NCI-H446 treated with DMSO at 0.1 percent for 48 hours (cell line): ENCODE measurements at regions not wholly inside any gene's neighbourhood (a gene's known extent, or its start where the extent isn't known, plus 50 kb on each side); places are given as distances from the start of the nearest gene placed in this dataset.

Experiments used
- DNase-seq: peaks from one replicate; lab custom pipeline; 2025; lab: John Stamatoyannopoulos, UW

DNA sequence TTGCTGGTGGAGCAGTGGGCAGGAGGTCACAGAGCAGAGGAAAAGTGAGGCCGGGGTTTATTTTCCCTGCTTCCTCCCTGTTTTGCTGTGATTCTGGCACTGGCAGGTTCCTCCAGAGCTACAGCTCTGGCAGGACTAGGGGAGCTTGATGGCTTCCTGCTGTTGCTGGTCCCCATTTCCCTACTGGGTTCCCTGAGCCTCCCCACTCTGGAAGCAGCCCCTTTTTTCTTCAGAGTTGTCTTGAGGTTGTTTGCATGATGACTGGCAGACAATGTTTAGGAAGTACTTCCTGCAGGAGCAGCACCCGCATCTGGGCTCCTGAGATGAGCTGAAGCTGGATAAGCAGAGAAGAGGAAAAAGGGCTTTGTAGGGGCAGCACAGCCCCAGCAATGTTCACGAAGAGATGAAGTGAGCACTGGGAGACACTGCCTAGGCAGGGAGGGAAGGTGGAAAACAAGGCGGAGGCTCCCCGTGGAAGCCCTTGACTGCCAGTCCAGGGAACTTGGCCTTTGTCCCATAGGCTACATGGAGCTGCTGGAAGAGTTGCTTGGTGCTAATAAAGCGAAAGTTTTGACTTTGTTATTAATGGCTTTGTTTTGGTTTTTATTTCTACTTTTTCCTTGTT, 126.9 kb downstream of the SLC38A6 start:
- no peak for DNase-seq

DNA sequence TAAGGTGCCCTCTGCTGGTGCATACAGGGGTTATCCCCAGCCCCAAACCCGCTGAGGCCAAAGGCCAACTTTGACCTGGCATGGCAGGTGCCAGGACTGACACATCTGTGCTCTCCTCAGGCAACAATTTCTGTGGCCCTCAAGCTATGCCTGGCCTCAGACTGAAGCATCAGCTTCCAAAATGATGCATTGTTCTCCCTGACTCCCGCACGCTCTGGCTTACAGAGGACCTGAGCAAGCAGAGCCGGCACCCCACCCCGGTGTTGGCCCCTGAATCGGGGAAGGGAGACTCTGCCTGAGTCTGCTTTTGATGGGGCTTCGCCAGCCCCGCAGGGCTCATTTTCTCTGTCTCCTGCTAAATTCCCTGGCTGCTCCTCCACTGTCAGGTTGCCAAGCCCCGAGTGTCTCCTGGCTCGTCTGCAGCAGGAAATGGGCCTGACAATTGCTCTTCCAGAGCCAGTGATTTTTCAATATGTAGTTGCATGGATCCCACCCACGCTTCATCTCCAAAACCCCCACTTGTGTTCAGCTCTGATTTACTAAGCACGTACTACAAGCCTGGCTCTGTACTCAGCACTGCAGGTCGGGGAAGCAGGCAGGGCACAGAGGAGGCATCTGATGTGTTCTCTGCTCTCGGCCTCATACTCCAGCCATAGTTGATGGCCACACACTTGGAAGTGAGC, 126.1 kb downstream of the SLC38A6 start:
- DNase-seq = no peak

DNA sequence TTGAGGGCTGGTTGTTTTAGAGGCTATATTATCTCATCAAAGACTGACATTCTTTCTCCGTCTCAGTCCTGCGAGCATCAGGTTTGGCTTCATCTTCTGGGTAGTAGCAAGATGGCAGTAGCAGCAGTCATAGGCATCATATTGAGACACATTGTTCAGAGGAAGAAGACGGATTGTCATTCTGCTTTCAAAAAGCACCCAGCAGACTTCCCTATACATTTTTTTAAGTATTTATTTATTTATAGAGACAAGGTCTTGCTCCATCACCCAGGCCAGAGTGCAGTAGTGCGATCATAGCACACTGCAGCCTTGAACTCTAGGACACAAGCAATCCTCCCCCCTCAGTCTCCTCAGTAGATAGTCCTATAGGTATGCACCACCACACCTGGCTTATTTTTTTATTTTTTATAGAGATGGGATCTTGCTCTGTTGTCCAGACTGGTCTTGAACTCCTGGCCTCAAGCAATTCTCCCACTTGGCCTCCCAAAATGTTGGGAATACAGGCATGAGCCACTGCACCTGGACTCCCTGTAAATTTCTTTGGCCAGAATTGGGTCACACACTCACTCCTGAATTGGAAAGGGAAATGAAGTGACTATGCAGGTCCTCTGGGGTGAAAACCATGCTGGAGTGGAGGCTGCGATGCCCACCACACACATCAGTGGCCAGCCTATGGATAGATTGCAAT, 125.4 kb downstream of the SLC38A6 start:
- DNase-seq = no peak

DNA sequence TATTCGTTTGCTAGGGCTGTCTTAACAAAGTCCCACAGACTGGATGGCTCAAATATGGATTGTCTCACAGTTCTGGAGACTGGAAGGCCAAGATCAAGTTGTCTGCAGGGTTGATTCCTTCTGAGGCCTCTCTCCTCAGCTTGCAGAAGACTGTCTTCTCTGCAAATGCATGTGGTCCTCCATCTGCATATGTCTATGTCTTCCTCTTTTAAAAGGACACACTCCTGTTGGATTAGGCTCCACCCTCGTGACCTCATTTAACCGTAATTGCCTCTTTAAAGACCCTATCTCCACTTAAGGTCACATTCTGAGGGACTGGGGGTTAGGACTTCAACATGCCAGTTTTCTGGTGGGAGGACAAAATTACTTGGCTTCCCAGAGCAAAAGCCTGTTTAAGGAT, 123.3 kb downstream of the SLC38A6 start:
- no peak for DNase-seq

DNA sequence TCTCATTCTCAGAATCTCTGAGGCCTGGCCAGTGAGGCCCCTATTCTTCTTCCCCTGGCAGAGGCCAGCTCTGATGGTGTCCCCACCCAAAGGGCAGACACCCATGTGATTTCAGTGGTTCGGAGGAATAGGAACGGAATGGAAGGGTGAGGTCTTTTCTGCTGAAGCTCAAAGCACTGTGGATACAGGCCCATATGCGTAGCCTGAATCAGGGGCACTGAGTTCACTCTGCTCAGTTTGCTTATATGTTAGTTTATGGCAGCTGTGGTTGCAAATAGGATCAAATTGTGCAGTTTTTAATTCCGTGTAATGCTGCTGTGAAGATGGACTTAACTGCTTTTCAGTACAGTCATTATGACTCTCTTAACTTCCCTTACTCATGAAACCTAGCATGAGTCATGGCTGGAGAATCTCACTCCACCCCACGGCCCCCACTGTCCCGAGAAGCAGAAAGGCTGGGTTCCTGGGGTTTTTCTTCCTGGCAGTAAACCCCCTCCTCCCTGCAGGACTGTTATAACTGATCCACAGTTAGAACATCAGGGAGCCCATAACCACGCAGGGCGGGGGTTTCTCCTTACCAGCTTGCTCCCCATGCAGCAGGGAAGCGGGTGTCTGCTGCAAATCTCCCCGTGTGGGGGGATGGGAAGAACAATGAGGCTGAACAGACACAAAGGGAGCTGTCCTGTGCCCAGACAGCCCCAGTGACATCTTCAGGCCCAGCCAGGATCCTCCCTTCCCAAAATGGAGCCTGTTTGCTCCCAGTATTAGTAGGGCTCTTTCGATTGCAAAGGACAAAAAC, 122.7 kb downstream of the SLC38A6 start:
- DNase-seq = no peak

DNA sequence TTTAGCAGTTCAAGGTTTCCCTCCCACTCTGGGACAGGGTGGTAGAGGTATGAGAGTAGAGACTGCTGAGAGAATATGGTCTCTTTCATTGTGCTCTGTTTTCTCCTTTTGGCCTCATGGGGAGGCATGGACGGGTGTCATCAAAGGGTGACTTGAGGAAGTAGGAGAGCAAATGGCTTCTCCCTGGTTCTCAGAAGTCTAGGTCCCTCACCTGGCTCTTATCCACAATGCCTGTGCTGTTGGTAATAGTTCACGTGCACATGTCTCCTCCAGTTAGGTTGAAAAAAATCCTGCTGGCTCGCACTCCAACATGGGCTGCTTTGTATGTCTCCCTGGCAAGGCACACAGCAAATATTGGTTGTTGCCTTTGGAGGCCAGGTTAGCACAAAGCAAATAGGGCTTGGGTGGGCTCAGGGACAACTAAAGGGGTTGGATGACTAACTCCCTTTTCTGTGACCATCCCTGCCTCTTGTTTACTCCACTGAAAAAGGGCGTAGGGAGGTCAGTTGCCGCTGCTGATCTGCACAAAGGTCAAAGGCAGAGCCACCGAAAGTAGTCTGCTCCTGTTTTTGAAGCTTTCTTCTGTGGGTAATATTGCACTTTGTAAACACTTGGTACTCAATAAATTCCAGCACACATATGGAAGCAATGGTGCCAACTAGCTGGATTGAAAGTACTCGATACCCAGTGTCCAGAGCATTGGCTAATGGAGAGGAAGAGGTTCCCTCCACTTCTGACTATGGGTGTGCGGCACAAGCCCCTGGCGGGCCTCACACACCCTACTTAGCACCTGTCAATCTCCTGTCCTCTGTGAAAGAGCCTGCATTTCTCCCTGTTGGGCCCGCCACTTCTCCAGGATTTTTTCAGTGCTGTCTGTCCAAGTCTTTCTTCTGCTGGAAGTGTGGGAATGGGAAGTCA, 121.8 kb downstream of the SLC38A6 start:
- DNase-seq = no peak
